GM12874 (cell line): ENCODE measurements at regions not wholly inside any gene's neighbourhood (a gene's known extent, or its start where the extent isn't known, plus 50 kb on each side); places are given as distances from the start of the nearest gene placed in this dataset.

Experiments used
- TF ChIP-seq, protein P1 (sequence below): IDR thresholded peaks from 2 replicates; pipeline ENCODE4 v1.5.1; 2011; ENCODE audit warnings: low read depth, mild to moderate bottlenecking, control low read depth, low read length, moderate library complexity; ENCODE audit not compliant: insufficient read depth

DNA sequence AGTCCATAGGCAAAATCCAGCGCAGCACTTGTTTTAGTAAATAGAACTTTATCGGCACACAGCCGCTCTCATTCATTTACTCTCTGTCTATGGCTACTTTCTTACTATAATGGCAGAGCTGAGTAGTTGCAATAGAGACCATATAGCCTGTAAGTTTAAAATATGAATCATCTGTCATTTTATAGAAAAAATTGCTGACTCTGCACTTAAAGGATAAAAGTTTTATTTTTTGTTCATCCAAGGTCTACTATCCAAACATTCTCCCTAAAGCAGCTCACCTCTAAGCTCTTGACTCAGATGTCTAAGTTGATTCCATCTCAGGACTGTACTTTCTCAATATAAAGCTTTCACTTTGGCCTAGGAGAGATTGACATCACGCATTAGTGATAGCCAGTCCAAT is 825.7 kb downstream of the OLFM4 start:
- TF ChIP-seq, protein P1, sequence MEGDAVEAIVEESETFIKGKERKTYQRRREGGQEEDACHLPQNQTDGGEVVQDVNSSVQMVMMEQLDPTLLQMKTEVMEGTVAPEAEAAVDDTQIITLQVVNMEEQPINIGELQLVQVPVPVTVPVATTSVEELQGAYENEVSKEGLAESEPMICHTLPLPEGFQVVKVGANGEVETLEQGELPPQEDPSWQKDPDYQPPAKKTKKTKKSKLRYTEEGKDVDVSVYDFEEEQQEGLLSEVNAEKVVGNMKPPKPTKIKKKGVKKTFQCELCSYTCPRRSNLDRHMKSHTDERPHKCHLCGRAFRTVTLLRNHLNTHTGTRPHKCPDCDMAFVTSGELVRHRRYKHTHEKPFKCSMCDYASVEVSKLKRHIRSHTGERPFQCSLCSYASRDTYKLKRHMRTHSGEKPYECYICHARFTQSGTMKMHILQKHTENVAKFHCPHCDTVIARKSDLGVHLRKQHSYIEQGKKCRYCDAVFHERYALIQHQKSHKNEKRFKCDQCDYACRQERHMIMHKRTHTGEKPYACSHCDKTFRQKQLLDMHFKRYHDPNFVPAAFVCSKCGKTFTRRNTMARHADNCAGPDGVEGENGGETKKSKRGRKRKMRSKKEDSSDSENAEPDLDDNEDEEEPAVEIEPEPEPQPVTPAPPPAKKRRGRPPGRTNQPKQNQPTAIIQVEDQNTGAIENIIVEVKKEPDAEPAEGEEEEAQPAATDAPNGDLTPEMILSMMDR, result no peak

DNA sequence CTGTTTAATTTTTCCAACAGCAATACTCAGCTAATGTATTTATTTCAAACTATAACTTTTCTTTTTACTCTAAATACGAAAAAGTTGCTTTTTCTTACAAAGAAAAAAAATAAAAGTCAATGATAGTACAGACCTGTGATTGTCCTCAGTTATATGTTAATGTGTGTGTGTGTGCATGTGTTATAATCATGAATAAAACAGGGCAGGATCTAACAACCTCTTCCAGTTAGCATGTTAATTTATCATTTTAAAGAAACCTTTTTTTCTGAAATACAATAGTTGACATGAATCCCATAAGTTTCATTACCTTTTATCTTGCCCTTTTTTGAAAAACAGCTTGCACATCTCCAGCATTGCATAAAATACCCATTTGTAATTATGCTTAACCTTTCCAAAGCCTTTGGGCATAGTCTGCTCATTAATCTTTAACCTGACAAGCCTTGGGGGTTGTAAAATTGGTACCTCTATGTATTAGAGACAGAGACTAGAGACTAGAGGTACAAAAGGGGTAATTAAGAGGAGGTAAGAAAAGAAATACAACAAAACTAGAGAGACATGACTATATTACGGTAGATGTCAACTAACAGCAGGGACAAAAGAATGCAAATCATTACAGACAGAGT is 828.1 kb downstream of the OLFM4 start:
- TF ChIP-seq, protein P1, result no peak

DNA sequence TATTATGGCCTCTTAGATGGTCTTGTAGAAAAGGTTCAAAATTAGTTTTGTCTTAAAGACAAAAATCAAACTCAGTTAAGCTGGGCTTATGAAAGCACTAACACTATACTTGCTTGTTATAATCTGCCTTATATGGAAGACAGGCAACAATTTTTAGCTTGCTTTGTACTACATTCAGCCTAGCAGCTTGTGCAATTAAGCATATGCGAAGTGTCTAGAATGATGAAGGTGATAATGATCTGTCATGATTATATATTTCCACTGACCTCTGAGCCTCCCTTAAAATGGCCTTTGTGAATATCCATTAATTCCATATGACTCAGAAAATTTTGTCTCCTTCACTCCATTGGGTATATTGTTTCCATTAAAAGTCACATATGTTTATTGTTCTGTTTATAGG is 834.9 kb downstream of the OLFM4 start:
- TF ChIP-seq, protein P1, result no peak

DNA sequence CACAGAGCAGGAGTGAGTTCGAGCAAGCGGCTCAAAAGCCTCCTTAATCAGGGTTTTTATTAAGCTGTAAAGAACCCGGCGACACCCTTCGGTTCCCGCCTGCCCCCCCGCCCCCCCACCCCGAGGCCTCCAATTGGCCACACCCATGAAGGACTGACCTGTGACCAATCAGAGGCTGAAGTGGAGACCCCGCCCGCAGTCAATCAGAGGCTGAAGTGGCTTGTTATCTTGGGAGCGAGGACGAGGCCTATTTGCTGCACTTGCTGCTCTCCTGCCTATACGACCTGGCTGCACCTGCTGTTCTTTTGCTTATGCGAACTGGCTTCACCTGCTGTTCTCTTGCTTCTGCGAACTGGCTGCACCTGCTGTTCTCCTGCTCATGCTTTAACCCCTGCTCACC is 844.9 kb downstream of the OLFM4 start:
- TF ChIP-seq, protein P1, result no peak

DNA sequence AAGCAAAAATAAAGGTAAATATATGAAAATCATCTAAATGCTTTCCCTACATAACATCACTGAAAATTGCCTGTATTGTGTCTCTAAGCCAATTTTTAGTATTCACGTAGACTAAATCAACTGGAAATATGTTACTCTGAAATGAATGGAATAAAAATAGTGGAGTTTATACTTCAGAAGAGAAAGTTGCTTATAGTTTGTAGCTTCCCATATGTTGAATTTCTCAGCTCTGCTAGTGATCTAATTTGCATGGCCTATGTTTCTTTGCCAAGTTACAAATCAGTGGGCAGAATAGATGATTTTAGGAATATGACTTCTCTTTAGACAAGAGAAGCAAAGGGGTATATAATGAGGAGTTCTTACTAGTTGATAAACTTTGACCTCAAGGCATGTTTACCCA is 850.2 kb downstream of the OLFM4 start:
- TF ChIP-seq, protein P1, result no peak

DNA sequence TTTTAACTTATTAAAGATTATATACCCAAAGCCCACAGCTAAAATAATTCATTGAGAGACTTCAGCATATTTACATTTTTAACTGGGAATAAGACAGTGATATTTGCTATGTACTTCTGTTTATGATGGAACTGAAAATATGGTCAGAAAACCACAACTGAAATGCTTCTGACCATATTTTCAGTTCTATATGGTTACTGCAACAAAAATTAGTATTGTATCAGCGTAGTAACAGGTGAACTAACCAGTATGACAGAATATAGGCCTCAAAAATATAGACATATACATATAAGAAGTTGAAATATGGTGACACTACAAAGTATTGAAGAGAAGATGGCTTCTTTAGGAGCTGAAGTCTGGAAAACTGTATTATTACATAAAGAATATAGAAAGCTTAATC is 857.4 kb downstream of the OLFM4 start:
- TF ChIP-seq, protein P1, result no peak

DNA sequence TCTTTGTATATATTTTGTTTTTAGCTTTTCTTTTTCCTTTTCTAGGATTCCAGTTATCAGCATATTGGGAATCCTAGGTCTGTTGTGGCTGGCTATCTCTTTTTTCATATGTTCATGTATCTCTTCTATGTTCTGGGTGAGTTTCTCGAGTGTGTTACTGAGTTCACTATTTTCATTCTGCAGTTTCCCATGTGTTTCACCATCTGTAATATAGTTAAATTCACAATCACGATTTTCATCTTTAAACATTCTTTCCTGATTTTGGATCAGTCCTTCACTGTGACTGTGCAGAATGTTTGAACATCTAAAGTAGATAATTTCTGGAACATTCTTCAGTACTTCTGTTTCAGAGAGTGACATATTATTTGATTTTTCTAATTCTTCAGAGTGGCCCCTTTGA is 862.1 kb downstream of the OLFM4 start:
- TF ChIP-seq, protein P1, result no peak
